Skeletal muscle tissue (tissue), 3 donors: ENCODE measurements at regions not wholly inside any gene's neighbourhood (a gene's known extent, or its start where the extent isn't known, plus 50 kb on each side); places are given as distances from the start of the nearest gene placed in this dataset.
"Not testable (repeated sequence)": the region's sequence is repeated elsewhere in the genome, so short reads cannot be mapped to it uniquely, and the experiment has no call there.

ENCODE experiments used
- H3K27ac ChIP-seq: one replicate; pipeline ENCODE4 v1.7.0; 2013; ENCODE audit warnings: mild to moderate bottlenecking, low read depth, low read length, inconsistent platforms
- H3K27me3 ChIP-seq, 3 donors: one replicate each; pipeline ENCODE4 v1.7.0; 2013; ENCODE audit warnings: low read length in 3 of 3; ENCODE audit not compliant: control insufficient read depth in 3 of 3, insufficient read depth in 3 of 3
- H3K36me3 ChIP-seq, 3 donors: one replicate each; pipeline ENCODE4 v1.7.0; 2013; ENCODE audit warnings: low read length in 3 of 3; ENCODE audit not compliant: control insufficient read depth in 3 of 3, insufficient read depth in 3 of 3
- H3K4me1 ChIP-seq, 3 donors: one replicate each; pipeline ENCODE4 v1.7.0; 2013; ENCODE audit warnings: low read length in 3 of 3, mild to moderate bottlenecking in 3 of 3; ENCODE audit not compliant: control insufficient read depth in 3 of 3, insufficient read depth in 3 of 3
- H3K4me3 ChIP-seq, 3 donors: one replicate each; pipeline ENCODE4 v1.7.0; 2013; ENCODE audit warnings: low read length in 3 of 3
- H3K9ac ChIP-seq, 3 donors: one replicate each; pipeline ENCODE4 v1.7.0; 2013; ENCODE audit warnings: low read length in 3 of 3, mild to moderate bottlenecking in 3 of 3, moderate library complexity in 2 of 3, low read depth in 1 of 3
- H3K9me3 ChIP-seq, 3 donors: one replicate each; pipeline ENCODE4 v1.7.0; 2013; ENCODE audit warnings: low read length in 3 of 3; ENCODE audit not compliant: control insufficient read depth in 3 of 3
- donor health status: Osteomylitis.

DNA sequence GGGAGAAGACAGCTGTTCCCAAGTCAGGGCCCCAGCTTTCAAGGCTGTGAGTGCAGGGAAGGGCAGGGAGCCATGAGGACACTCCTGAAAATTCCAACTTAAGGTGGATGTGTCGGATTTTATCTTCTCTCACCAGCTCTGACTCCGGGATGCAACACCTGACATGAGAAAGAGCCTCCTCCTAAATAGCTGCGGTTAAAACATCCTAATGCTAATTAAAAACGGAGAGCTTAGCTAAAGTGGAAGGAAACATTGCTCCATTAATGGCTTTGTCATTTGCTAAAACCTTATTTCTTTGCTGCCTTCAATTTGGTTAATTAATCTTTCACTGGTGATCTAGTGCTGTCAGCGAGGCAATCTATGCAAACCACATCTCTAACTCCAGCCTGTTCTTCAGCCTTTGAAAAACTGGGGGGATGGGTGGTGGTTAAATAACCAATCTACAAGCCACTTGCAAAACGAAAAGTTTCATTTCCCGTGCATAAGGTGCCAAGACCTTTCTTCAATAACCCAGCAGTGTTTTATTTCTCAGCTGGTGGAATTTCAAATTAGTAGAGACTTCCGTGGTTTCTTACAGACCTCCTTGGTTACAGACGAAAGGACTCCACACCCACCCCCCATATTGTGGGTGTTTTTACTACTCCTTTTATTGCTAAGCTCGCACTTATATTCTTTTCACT is 379.6 kb downstream of the MLLT3 start:
- Histone ChIP-seq H3K27ac (no peak overlapping the region), H3K4me3 (no peak overlapping the region), H3K9ac (no peak overlapping the region), H3K9me3 (no peaks in the 10 kb centered on the region), H3K36me3 (no peaks in the 10 kb centered on the region), H3K27me3 (no peaks in the 10 kb centered on the region), H3K4me1 (no peaks in the 10 kb centered on the region)

DNA sequence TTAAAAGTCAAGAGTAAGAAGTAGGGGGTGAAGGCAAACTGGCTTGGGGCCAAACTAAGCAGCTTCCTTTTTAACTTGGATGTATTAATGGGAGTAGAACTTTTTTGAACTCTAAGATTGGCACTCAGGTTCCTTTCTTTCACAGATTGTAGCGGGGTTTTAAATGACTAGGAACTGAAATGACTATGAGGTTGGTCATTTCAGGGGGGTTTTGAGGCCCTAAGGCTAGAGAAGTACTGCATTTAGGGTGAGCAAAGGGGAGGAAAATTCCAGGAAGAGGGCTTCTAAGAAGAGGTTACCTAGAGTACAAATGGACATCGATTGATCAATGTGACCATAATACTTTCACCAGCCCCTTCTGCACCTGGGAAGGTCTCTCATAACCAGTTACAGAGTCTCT is 381.8 kb downstream of the MLLT3 start:
- Histone ChIP-seq H3K4me1 (no peaks in the 10 kb centered on the region), H3K9me3 (no peaks in the 10 kb centered on the region), H3K27ac (no peak overlapping the region), H3K36me3 (no peaks in the 10 kb centered on the region), H3K9ac (no peak overlapping the region), H3K27me3 (no peaks in the 10 kb centered on the region), H3K4me3 (no peak overlapping the region)

DNA sequence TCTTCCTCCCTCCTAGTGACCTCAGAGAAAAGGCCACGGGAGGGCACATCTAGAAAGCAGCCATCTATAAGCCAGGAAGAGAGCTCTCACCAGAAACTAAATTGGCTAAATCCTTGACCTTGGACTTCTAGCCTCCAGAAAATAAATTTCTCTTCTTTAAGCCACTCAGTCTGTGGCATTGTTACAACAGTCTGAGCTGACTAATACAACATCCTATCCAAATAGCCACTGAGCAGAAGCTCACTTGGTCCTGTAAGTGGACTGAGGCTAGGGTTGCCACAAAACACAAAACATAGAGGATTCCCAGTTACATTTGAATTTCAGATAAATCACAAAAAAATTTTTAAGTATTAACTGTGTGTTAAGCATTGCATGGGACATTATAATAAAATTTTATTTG is 383.4 kb downstream of the MLLT3 start:
- H3K27ac ChIP-seq: no peak overlapping the region
- no peak overlapping the region for H3K4me3 ChIP-seq
- no peaks in the 10 kb centered on the region for H3K4me1 ChIP-seq
- no peak overlapping the region for H3K9ac ChIP-seq
- no peaks in the 10 kb centered on the region for H3K9me3 ChIP-seq
- H3K36me3 ChIP-seq: no peaks in the 10 kb centered on the region
- no peaks in the 10 kb centered on the region for H3K27me3 ChIP-seq

- Histone ChIP-seq H3K4me3 (no peak overlapping the region), H3K9ac (no peak overlapping the region), H3K9me3 (no peaks in the 10 kb centered on the region), H3K4me1 (no peaks in the 10 kb centered on the region), H3K36me3 (no peaks in the 10 kb centered on the region), H3K27me3 (no peaks in the 10 kb centered on the region), H3K27ac (no peak overlapping the region)
These were observed 384.6 kb downstream of the MLLT3 start for GRCh38 chr9:20237686-20238085.

DNA sequence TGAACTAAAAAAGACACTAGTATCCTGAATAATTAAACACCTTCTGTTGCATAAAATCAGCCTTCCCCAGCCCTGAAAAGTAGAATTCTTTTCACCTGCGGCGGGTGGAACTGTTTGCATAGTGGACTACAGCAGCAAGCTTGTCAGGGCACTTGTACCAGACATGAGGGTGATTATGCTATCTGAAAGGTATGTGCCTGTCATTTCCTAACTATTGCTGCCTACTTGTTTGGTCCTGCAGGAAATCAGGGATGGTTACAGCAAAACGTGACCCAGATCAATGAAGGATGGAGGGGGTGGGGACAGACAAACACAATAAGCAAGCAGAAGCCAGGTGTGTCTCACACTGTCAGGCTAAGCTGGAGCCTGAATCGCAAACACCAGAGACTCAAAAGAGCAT is 385.6 kb downstream of the MLLT3 start:
- Histone ChIP-seq H3K36me3 (no peaks in the 10 kb centered on the region), H3K9me3 (no peaks in the 10 kb centered on the region), H3K9ac (no peak overlapping the region), H3K27me3 (no peaks in the 10 kb centered on the region), H3K4me1 (no peaks in the 10 kb centered on the region), H3K27ac (no peak overlapping the region), H3K4me3 (no peak overlapping the region)

DNA sequence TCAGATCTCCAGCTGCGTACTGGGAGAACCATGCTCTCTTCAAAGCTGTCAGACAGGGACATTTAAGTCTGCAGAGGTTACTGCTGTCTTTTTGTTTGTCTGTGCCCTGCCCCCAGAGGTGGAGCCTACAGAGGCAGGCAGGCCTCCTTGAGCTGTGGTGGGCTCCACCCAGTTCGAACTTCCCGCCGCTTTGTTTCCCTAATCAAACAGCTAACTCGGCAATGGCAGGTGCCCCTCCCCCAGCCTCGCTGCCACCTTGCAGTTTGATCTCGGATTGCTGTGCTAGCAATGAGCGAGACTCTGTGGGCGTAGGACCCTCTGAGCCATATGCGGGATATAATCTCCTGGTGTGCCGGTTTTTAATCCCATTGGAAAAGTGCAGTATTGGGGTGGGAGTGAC is 387.1 kb downstream of the MLLT3 start:
- H3K27ac ChIP-seq, H3K36me3 ChIP-seq, H3K27me3 ChIP-seq, H3K9me3 ChIP-seq, H3K4me3 ChIP-seq, H3K9ac ChIP-seq, H3K4me1 ChIP-seq: not testable (repeated sequence)

GRCh38 chr9:20228096-20228495 is 394.2 kb downstream of the MLLT3 start:
- H3K27ac ChIP-seq: no peak overlapping the region
- no peaks in the 10 kb centered on the region for H3K27me3 ChIP-seq
- no peaks in the 10 kb centered on the region for H3K36me3 ChIP-seq
- no peak overlapping the region for H3K4me3 ChIP-seq
- no peak overlapping the region for H3K9ac ChIP-seq
- no peaks in the 10 kb centered on the region for H3K9me3 ChIP-seq
- no peaks in the 10 kb centered on the region for H3K4me1 ChIP-seq

GRCh38 chr9:20227166-20227874 is 395.0 kb downstream of the MLLT3 start:
- Histone ChIP-seq H3K27me3 (no peaks in the 10 kb centered on the region), H3K9me3 (no peaks in the 10 kb centered on the region), H3K9ac (no peak overlapping the region), H3K27ac (no peak overlapping the region), H3K36me3 (no peaks in the 10 kb centered on the region), H3K4me1 (no peaks in the 10 kb centered on the region), H3K4me3 (no peak overlapping the region)

DNA sequence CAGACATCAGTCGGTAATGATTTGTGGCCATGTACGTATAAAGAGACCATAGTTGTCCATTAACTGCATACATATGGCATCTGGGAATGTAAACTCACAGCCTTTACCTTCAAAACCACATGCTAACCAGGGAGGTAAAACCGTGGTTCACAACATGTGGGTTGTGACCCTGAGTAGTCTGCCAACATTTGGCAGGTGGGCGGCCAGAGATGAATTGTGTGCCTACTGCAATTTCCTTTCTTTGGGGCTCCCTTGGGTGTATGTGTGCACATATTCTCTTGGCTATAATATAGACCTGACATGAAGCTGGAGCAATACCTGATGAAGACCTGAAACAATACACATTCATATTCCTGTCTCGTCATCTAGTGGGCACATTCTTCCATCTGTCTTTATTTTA is 396.0 kb downstream of the MLLT3 start:
- H3K36me3 ChIP-seq: no peaks in the 10 kb centered on the region
- no peak overlapping the region for H3K9ac ChIP-seq
- H3K27me3 ChIP-seq: no peaks in the 10 kb centered on the region
- H3K9me3 ChIP-seq: no peaks in the 10 kb centered on the region
- H3K27ac ChIP-seq: no peak overlapping the region
- no peak overlapping the region for H3K4me3 ChIP-seq
- no peaks in the 10 kb centered on the region for H3K4me1 ChIP-seq

DNA sequence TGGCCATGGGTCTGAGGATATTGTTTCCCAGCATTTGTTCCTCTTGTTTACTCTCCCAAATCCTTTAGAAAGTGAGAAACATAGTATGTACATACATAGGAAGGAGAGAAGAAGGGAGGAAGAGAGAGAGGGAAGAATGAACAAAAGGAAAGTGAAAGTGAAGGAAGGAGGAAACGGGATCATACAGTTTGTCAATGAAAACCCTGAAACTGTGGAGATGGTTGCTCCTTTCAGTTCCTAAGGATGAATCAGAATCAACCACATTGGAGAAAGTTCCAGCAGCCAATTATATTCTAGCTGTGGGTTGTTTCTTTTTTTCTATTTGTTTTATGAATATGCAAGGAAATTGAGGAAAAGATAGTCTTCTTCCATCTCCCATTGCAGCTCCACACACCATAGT is 396.5 kb downstream of the MLLT3 start:
- peak overlapping the region in 1 of 3 donors; percentile 46 for H3K4me3 ChIP-seq
- H3K9me3 ChIP-seq: no peaks in the 10 kb centered on the region
- no peaks in the 10 kb centered on the region for H3K27me3 ChIP-seq
- H3K27ac ChIP-seq: no peak overlapping the region
- H3K36me3 ChIP-seq: no peaks in the 10 kb centered on the region
- no peak overlapping the region for H3K9ac ChIP-seq
- no peaks in the 10 kb centered on the region for H3K4me1 ChIP-seq
